GM23248 (cell line): ENCODE measurements at regions not wholly inside any gene's neighbourhood (a gene's known extent, or its start where the extent isn't known, plus 50 kb on each side); places are given as distances from the start of the nearest gene placed in this dataset.

Experiments
- EZH2 ChIP-seq: fragments of 200-600 bp; sonication (generic); IDR thresholded peaks from 2 replicates; pipeline ENCODE4 v1.6.1; 2018; ENCODE audit warnings: antibody characterized with exemption, mild to moderate bottlenecking; ENCODE audit not compliant: insufficient read depth, poor library complexity, severe bottlenecking
- EZH2phosphoT487 ChIP-seq: fragments of 200-600 bp; sonication (generic); IDR thresholded peaks from 2 replicates; pipeline ENCODE4 v1.6.1; 2018; ENCODE audit warnings: antibody characterized with exemption, moderate library complexity, mild to moderate bottlenecking, low read depth; ENCODE audit not compliant: insufficient read depth

DNA sequence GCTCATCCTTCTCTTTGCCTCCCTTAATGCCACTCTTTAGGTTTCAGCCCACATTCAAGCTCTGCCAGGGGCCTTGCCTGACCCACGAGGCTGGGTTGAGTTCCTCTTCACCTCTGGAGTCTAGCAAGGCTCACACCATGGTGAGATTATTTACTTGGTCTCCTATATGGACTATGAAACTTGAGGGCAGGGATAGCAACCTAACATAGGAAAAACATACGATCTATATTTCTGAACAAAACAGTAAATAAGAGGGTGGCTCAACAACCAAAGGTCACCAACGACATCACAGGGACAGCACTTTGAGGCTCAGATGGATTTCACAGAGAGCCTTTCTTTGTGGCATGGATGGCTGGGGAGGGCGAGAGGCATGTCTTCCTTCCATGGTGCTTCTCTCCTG, 197.0 kb downstream of the MAF start:
- TF ChIP-seq EZH2, result no peak
- TF ChIP-seq EZH2phosphoT487, result no peak
